COR-L47 (cell line): ENCODE measurements at regions not wholly inside any gene's neighbourhood (a gene's known extent, or its start where the extent isn't known, plus 50 kb on each side); places are given as distances from the start of the nearest gene placed in this dataset.
"Not testable (repeated sequence)": the region's sequence is repeated elsewhere in the genome, so short reads cannot be mapped to it uniquely, and the experiment has no call there.

Experiments used
- DNase-seq: peaks from one replicate; lab custom pipeline; 2025; lab: John Stamatoyannopoulos, UW

DNA sequence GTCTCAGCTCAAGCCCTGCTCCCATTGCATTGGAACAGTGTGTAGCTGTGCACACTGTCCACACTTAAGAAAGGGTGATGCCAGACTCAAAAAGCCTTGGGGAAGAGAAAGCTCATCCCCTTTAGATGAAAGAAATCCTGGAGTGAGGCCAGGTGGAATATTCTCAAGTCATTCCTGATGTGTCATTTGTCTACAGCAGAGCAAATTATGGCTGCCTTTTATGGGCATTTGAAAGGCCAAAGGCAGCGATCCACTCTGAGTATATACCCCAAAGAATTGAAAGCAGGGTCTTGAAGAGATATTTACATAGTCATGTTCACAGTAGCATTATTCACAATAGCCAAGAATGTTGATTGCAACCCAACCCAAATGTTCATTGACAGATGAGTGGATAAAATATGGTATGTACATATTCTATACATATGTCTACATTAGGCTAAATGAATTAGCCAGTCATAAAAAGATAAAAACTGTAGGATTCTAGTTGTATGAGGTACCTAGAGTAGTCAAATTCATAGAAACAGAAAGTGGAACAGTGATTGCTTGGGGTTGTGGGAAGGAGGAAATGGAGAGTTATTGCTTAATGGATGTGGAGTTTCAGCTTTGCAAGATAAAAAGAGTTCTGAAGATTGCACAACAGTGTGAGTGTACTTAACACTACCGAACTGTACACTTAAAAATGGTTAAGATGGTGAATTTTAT is 214.9 kb downstream of the KCNRG start:
- DNase-seq: no peak

DNA sequence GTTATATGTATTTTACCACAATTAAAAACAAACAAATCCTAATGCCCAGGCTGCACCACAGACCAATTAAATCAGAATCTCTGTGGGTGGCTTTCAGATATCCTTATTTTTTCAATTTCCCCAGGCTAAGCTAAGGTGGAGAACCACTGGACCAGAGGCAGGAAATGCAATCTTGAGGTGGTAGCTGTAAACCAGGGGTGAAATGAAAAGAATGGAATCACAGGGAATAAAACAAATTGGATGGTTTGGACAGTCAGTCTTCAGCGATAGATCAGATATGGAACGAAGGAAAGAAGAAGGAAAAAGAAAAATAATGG is 215.4 kb downstream of the KCNRG start:
- no peak for DNase-seq

DNA sequence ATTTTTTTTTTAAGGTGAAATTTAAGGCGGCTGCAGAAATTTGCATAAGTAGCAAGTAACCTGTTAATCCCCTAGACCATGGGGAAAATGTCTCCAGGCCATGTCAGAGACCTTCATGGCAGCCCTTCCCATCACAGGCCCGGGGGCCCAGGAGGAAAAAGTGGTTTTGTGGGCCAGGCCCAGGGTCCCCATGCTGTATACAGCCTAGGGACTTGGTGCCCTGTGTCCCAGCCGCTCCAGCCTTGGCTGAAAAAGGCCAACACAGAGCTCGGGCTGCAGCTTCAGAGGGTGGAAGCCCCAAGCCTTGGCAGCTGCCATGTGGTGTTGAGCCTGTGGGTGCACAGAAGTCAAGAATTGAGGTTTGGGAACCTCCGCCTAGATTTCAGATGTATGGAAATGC is 218.3 kb downstream of the KCNRG start:
- not testable (repeated sequence) for DNase-seq

DNA sequence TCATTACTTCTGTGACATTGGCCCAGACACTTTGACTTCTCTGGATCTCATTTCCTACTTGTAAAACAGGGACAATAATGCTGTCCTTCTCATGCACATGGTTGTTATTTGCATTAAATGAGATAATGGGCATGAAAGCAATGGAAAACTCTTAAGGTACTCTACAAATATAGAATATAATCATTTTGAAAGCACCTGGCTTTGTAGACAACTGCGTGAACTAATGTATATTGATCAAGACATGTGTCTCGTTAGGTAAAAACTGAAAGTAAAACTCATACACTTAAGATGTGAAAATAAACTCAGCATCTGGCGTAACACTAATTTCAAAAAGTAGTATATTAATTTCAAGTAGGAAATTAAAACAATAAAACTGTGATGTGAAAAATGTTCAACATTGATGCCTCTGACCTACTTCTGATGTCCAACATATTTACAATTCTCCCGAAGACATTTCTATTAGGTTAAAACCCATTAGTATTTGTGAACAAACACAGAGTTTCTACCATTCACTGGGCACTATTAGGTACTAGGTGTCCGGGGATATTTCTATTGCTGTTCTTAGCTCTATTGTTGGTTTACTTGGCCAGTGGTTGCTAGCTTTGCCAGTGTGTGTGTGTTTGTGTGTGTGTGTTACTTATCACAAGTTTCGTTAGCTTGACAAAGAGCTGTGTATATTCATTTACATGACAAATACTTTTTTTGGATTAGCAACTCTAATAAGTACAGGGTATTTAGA is 220.5 kb downstream of the KCNRG start:
- no peak for DNase-seq

DNA sequence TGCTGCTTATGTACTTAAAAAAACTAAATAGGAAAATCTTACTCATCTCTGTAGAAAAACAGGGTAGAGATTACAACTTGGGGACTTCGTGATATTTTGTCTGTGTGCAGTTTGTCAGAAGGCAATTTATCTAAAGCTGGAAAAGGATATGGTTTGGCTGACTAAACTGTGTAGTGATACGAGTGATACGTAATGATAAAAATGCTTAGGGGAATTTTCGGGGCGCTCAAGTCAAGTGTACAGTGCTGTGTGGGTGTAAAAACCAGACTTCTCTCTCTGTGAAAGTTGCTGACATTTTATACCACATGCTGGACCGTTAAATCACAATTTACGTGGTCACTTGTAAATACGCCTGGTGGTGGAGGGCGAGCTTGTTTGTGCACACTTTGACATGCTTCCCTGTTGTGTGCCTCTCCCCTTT is 221.7 kb downstream of the KCNRG start:
- DNase-seq: no peak

DNA sequence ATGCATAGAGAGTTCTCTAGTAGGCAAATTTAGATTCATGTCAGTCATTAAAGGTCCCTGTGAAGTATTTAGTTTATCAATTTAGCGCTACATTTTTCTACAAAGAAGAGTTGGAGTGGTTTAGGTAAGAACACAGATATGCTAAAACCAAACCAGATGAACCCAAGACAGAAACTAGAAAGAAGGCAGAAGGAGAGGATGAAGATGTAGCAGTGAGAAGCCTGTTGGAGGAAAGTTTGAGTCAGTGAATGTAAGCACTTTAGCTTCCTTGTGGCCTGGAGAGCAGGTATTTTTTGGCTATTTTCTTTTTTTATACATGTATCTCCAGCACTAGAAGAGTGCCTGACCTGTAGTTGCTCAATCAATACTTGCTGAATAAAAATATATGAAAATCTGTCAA is 223.7 kb downstream of the KCNRG start:
- DNase-seq: no peak

DNA sequence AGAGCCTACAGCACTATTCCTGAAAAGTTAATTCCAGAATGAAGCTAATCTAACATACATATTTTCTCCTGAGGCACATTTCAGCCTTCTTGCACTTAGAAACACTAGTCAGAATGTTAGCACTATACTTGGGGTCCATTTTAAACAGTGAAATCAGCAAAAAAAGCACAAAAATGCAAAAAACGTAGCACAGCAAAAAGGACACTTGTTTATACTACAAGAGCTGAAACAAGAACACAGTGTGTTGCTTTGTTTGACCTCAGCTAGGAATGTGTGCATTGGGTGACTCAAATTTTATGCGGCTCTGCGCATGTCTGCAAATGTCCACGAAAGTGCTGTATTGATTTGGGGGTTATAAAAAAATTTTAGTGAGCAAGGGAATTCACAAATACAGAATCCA is 226.2 kb downstream of the KCNRG start:
- DNase-seq: no peak

DNA sequence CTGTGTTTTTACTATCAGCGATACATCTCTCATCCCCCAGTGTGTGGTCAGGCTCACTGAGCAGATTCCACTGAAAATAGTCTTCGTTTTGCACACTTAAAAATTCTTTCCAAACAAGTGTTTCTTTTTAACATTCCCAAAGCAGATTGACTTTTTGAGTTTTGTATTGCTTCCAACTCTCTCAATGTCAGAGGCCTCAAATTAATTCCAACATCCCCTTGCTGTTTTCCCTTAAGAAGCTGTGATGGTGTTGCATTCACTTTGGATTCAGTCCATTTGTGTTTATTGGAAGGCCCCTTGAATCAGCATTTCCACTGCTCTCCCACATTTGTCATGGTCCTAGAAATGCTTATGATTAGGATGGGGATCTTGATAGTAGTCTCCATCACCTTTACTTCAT is 228.7 kb downstream of the KCNRG start:
- DNase-seq: no peak

DNA sequence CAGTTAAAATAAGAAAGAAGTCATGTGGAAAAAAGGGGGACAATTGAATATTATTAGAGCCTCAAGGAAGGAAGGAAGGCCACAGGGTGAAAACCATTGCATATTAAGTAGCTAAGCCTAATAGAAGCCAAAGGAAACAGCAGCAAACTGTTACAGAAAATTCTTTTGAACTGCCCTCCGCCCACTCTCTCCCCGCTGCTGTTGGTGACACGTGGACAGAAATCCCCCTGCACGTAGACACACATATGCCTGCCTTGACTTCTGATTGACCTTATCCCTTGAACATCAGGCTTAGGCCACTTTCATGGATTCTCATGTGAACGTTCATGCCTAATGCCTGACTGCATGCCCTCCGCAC is 229.1 kb downstream of the KCNRG start:
- DNase-seq: no peak

DNA sequence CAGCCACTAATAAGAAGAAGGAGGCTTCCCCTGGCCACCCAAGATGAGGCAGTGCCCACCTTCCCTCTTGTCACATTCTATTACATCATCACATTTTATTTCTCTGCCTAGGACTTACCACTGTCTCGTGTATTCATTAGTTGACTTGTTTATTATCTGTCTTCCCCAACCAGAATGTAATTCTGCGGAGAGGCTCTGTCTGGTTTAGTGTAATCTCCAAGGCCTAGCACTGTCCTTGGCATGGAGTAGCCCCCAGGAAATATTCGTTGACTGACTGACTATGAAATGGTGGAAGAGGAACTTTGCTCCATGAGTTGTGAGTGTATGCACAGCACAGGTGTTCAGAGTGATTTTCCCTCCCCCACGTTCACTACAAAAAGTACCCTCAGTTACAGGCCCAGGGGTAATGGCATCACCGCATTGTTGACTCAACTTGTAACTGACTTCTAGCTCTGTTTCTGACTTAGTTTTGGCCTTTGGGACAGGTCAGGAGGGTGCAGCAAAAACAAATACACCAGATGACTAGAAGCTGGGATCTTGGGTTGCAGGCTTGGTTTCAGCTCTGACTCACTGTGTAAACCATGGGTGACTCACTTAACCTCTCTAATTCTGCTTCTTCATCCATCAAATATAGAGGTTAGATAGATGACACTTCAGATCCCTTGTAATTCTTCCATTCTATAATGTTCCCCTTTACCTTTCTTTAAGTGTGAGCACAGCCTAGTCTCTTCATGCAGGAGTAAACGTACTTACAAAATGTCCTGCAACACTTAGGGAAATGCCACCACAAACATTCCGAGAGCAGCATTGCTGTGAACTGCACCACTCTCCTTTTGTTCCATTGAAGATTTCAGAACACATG is 229.7 kb downstream of the KCNRG start:
- DNase-seq: no peak

DNA sequence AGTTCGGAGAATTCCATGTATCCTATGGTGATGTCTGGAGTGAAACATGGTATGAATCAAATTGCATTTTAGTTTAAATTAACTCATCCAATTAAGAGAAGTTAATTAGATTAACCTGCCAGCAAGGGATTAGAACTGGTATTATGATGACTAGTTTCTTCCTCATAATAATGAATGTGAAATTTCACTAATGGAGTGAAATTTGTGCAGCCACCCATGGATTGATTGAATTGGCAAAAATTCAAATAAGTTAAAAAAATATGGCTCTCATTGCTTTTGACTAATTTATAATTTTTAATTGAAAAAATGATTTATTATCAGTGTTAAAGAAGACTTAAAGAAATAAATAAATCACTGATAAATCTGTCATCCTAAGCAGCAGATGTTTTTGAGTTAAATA is 232.0 kb downstream of the KCNRG start:
- no peak for DNase-seq

DNA sequence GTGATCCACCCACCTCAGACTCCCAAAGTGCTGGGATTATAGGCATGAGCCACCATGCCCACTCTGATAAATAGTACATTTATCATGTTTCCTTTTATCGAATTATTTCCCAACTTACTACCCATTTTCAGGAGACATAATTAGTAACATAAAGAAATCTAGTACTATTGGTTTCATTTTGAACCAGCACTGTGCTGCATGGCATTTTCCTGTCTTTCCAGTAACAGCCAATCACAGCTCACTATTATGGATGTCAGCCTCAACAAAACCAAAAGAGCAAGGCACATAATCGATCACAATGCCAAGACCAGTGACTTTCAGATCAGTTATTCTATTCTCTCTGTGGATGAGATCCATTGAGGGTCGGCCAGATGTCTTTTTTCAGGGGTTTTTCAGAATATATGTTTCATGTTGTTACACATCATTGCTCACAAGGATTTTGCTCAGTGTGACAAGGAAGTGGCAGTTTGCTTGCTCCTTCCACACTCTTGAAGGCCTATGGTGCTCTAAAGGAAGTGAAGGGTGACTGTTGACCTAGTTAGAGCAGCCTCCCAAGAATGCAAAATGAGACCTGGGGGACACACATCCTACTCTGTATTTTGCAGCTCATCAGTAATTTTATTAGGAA is 233.4 kb downstream of the KCNRG start:
- no peak for DNase-seq

DNA sequence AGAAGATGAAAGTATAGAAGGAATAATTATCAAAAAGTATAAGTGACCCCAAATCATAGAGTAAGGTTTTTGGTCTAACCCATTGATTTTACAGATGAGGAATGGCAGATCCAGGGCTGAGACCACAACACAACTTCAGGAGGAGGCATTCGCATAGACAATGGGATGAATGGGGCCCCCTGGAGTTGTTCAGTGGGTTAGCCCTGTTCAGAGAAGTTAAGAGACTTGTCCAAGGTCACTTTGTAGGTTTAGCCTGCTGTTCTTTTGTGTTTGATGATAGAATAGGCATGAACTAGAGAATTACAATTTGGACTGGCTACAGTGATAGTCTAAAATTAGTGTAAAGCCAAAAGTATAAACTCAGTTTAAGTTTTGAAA is 233.9 kb downstream of the KCNRG start:
- DNase-seq: no peak

DNA sequence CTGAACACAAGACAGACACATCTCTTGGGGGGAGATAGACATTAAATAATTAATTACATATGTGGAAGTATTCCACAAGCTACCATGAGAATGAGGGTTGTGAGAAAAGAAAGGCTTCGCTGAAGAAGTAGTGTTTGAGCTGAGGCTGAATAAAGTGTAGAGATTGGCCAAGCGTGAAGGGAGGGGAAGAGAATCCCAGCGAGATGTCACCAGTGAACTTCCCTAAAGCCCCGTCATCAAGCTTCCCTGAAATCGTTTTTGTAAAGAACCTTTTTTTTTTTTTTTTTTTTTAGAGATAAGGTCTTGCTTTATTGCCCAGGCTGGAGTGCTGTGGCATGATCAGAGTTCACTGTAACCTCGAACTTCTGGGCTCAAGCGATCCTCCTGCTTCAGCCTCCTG is 235.2 kb downstream of the KCNRG start:
- DNase-seq: no peak

DNA sequence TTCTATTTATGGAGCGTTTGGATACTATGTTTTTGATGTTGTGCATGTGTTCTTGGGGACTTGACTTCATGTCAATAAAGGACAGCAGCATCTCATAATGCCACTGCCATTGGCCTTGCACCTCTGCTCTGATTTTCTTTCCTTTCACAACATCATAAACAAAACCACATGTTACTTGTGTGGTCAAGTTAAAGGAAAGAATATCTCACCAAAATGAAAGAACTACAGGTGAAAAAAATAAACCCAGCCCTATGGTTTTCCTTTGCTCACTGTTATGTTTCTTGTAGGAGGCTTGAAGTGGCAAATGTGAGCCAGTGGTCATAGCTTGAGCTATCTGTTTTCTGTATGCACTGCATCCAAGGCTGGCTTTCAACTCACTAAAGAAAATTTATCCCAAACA is 240.4 kb downstream of the KCNRG start:
- no peak for DNase-seq

DNA sequence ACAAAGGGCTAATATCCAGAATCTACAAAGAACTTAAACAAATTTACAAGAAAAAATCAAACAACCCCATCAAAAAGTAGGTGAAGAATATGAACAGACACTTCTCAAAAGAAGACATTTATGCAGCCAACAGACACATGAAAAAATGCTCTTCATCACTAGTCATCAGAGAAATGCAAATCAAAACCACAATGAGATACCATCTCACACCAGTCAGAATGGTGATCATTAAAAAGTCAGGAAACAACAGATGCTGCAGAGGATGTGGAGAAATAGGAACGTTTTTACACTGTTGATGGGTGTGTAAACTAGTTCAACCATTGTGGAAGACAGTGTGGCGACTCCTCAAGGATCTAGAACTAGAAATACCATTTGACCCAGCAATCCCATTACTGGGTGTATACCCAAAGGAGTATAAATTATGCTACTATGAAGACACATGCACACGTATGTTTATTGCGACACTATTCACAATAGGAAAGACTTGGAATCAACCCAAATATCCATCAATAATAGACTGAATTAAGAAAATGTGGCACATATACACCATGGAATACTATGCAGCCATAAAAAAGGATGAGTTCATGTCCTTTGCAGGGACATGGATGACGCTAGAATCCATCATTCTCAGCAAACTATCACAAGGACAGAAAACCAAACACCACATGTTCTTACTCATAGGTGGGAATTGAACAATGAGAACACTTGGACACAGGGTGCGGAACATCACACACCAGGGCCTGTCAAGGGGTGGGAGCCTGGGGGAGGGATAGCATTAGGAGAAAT is 241.5 kb downstream of the KCNRG start:
- not testable (repeated sequence) for DNase-seq

DNA sequence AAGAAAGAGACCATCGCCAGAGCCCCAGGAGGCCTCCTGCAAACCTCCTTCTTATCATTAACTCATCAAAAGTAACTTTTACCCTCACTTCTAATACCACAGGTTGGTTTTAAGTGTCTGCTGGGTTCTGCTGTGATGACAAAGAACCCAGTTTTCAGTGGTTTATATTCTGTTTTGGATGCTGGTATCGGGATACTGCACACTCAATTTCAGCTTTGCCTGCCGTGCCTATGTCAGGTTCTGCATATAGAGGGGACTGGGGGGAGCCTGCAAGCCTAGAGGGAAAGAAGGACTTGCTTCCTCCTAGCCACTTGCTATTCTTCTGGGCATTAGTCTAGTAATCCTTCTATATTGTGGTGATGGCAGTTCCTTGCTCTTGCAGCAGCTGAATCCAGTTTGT is 242.4 kb downstream of the KCNRG start:
- no peak for DNase-seq

DNA sequence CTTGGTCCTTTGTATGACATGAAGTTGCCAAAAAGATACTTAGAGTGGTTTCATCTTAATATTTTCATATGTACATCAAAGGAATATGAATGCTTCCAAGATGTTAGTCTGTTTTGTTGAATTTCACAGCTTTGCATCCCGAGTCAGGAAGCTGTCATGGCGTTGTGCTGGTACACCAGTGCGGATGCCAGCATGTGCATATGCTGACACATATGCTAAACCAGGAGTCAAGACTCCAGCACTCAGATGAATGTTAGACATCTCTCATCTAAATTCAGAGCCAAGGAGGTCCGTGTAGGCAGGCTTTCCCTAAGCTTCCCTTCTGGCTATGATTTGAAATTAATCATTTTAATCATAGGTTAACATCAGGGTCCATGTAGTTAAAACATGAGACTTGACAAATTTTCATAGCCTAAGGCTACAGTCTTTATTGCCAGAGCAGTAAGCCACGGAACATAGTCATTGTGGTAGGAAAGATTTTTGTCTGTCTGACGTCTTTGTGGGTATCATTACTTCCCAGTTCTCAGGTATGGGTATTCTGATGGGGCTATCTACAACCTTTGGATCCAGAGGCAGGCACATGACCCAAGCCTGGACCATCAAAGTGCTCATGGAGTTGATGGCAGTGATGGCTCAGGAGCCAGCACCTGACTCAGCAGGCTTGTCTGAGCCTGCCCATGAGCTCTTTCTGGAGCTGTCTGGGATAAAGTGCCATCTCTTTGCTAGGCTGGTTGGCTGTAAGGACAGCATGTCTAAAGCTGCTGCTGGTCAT is 246.1 kb downstream of the KCNRG start:
- no peak for DNase-seq

DNA sequence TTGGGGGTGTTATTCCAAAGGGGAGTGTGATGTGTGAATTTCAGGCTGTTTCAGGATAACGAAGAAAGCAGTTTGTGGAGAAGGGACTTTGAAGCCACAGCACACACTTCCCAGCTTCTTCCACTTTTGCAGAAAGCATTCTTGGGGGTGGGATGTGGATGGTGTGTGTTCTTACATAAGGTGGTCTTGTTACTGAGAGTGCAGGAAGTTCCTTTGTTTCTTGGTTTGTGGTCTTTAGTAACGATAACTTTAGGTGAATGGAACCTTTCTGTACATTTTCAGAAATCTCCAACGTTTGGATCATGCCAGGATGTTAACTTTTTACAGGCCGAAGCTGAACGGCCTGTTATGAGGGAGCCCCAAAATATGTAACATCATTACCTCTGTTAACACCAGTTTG is 251.8 kb downstream of the KCNRG start:
- no peak for DNase-seq

DNA sequence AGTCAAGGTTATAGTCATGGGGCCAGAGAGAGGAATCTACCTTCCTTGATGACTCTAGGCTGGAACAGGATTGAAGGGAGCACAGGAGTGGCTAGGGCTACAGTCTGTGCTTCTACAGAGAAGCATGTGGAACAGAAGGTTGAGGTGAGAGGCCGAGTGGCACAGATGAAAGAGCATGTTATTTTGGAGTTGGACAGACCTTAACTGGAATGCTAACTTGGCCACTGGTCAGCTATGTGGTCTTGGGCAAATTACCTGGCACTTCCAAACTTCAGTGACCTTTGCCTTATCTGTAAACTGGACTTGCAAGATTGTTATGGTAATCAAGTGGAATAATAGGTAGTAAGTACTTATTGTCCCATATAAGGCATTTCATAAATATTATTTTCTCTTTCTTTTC is 252.7 kb downstream of the KCNRG start:
- no peak for DNase-seq

DNA sequence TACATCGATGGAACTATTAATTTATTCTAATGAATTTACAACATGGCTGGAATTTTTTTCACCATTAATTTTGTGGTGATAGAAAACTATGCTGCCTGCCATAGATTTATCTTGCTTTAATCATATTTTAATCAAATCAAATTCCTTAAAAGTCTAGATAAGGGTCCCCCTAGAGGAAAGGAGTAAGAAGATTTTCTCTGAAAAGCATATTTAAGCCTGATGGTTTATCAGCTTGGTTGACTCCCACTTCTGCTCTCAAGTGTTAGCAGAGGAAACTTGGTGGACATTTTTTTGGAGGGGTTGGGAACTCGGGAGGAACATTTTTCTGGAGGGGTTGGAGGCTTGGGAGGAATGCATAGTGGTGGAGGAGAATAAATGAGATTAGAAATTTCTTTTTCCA is 253.3 kb downstream of the KCNRG start:
- no peak for DNase-seq
